HG03060 (cell line): ENCODE measurements at regions not wholly inside any gene's neighbourhood (a gene's known extent, or its start where the extent isn't known, plus 50 kb on each side); places are given as distances from the start of the nearest gene placed in this dataset.
"Not testable (repeated sequence)": the region's sequence is repeated elsewhere in the genome, so short reads cannot be mapped to it uniquely, and the experiment has no call there.

ENCODE experiments used
- ATAC-seq: cut with Tn5 transposase; IDR thresholded peaks from one replicate; pipeline ENCODE4 v1.9.1; 2021; ENCODE audit warnings: low read depth, moderate number of reproducible peaks; ENCODE audit not compliant: unreplicated experiment

GRCh38 chr18:14357553-14358297 lies 185.7 kb downstream of the POTEC start:
- ATAC-seq: not testable (repeated sequence)

GRCh38 chr18:14342170-14342569 lies 201.2 kb downstream of the POTEC start:
- not testable (repeated sequence) for ATAC-seq

- not testable (repeated sequence) for ATAC-seq
These were observed 203.8 kb upstream of the ZNF519 start for GRCh38 chr18:14336017-14336416.

DNA sequence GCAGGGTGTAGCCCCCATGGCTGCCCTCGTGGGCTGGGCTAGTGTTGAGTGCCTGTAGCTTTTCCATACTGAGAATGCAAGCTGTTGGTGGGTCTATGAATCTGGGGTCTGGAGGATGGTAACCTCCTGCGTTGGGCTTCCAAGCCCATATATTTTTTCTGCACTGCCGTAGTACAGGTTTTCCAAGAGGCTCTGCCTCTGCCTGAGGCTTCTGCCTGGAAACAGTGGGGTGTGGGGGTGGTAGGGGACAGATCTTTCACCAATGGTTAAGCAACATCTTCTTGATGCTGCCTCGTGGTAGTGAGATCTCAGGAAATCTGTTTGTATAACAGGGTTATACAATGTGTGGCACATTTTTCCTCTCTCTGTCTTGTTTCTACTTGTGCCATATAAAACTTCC lies 189.0 kb upstream of the ZNF519 start:
- ATAC-seq: not testable (repeated sequence)

- not testable (repeated sequence) for ATAC-seq
These were observed 169.0 kb upstream of the ZNF519 start for GRCh38 chr18:14301255-14301654.

DNA sequence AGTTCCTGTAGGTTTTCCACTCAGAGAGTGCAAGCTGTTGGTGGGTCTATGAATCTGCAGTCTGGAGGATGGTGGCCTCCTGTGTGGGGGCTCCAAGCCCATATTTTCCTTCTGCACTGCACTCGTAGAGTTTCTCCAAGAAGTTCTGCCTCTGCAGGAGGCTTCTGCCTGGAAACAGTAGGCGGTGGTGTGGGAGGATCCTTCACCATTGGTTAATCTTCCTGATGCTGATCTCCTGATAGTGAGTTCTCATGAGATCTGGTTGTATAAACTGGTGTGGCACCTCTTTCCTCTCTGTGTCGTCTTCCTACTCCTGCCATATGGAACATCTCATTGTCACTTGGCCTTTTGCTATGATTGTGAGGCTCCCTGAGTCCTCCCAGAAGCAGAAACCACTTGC lies 162.8 kb upstream of the ZNF519 start:
- ATAC-seq: not testable (repeated sequence)

DNA sequence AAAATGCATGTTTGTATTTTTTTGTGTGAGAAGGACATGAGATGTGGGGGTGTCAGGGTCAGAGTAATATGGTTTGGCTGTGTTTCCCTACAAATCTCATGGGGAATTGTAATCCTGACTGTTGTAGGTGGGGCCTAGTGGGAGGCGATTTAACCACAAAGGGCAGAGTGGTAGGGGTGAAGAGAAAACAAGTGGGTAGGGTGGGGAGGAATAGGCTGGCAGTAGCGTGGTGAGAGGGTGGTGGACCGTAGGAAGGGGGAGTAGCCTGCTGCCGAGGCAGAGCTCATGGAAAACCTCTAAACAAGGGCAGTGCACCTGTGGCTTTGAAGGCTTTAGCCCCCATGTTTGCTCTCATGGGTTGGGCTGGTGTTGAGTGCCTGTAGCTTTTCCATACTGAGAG lies 152.8 kb upstream of the ZNF519 start:
- ATAC-seq: no peak

GRCh38 chr18:14275391-14275790 lies 143.2 kb upstream of the ZNF519 start:
- ATAC-seq: not testable (repeated sequence)

GRCh38 chr18:14265637-14266410 lies 133.6 kb upstream of the ZNF519 start:
- ATAC-seq: not testable (repeated sequence)

GRCh38 chr18:14262786-14263185 lies 130.6 kb upstream of the ZNF519 start:
- not testable (repeated sequence) for ATAC-seq

DNA sequence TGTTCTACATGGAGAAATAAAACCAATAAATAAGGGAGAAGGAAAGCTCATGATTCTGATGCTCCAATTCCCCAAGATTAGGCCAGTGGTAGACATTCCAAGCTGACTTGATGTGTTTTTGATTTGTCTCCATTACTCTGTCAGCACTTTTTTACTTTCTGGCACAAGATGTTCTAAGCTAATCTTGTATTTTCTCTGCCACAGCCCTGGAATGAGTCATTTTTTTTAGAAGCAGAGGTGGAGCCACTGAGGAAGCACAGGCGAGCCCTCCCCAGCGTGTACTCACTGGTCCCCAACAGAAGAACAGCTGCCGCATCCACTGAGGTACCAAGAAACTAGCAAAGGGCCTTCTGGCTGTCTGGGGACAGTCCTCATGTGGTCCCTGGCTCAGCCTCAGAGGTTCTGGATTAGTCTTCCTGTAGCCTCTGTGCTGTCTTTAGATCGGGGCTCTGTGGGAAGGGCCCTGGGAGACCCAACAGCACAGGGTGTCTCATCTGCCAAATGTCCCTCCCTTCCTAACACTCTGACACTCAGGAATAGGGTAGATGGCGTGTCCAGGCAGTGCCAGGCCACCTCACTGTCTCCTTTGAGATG lies 117.9 kb upstream of the ZNF519 start:
- ATAC-seq: not testable (repeated sequence)

DNA sequence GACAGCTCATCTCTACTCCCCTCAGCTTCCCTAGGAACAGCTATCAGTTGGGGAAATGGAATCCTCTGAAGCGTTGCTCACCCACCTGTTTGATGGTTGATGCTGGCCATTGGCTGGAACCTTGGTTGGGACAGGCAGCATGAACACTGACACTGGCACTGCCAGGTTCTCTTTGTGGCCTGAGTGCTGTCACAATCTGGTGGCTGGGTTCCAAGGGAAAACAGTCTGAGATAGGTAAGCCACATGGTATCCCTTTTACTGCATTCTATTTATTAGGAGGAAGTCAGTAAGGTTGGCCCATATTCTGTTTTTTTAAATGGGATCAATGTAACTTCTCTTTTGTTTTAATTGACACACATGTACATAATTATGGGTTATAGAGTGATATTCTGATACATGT lies 107.0 kb upstream of the ZNF519 start:
- ATAC-seq: not testable (repeated sequence)

DNA sequence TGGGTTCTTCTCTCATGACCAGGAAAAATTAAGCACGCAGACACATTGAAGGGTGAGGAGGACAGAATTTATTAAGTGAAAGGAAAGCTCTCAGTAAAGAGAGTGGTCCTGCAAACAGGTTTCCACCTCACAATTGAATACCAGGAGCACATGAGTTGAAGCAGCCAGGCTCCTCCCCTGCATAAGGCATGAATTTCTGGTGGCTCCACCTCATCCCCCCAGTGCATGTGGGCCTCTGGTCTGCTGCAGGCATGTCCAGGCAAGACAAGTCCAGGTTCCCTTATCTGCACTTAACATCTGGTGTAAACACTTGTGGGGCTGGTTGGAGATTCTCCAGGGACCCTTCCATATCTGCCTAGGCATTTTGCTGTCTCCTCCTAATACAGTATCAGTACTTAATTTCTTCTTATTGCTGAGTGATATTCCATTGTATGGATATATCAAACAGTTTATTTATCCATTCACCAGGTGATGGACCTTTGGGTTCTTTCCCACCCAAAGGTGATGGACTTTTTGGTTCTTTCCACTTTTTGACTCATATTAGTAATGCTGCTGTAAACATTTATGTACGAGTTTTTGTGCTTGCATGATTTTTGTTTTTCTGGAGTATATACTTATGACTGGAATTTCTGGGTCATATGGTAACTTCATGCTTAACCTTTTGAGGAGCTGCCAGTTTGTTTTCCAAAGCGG lies 104.3 kb upstream of the ZNF519 start:
- not testable (repeated sequence) for ATAC-seq

DNA sequence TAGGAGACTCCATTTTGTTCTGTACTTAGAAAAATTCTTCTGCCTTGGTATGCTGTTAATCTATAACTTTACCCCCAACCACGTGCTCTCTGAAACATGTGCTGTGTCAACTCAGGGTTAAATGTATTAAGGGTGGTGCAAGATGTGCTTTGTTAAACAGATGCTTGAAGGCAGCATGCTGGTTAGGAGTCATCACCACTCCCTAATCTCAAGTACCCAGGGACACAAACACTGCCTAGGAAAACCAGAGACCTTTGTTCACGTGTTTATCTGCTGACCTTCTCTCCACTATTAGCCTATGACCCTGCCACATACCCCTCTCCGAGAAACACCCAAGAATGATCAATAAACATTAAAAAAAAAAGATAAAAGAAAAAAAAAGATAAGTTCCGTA lies 93.0 kb upstream of the ZNF519 start:
- not testable (repeated sequence) for ATAC-seq

DNA sequence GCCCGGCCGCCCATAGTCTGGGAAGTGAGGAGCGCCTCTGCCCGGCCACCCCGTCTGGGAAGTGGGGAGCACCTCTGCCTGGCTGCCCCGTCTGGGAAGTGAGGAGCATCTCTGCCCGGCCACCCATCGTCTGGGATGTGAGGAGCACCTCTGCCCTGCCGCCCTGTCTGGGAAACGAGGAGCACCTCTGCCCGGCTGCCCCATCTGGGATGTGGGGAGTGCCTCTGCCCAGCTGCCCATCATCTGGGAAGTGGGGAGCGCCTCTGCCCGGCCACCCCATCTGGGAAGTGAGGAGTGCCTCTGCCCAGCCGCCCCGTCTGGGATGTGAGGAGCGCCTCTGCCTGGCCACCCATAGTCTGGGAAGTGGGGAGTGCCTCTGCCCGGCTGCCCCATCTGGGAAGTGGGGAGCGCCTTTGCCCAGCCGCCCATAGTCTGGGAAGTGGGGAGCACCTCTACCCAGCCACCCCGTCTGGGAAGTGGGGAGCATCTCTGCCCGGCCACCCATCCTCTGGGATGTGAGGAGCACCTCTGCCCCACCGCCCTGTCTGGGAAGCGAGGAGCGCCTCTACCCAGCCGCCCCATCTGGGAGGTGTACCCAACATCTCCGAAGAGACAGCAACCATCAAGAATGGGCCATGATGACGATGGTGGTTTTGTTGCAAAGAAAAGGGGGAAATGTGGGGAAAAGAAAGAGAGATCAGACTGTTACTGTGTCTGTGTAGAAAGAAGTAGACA lies 92.5 kb upstream of the ZNF519 start:
- not testable (repeated sequence) for ATAC-seq

DNA sequence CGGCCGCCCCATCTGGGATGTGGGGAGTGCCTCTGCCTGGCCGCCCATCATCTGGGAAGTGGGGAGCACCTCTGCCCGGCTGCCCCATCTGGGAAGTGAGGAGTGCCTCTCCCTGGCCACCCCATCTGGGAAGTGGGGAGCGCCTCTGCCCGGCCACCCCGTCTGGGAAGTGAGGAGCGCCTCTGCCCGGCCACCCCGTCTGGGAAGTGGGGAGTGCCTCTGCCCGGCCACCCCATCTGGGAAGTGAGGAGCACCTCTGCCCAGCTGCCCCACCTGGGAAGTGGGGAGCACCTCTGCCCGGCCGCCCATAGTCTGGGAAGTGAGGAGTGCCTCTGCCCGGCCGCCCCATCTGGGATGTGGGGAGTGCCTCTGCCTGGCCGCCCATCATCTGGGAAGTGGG lies 91.7 kb upstream of the ZNF519 start:
- not testable (repeated sequence) for ATAC-seq

GRCh38 chr18:14223231-14223822 lies 91.1 kb upstream of the ZNF519 start:
- ATAC-seq: not testable (repeated sequence)

DNA sequence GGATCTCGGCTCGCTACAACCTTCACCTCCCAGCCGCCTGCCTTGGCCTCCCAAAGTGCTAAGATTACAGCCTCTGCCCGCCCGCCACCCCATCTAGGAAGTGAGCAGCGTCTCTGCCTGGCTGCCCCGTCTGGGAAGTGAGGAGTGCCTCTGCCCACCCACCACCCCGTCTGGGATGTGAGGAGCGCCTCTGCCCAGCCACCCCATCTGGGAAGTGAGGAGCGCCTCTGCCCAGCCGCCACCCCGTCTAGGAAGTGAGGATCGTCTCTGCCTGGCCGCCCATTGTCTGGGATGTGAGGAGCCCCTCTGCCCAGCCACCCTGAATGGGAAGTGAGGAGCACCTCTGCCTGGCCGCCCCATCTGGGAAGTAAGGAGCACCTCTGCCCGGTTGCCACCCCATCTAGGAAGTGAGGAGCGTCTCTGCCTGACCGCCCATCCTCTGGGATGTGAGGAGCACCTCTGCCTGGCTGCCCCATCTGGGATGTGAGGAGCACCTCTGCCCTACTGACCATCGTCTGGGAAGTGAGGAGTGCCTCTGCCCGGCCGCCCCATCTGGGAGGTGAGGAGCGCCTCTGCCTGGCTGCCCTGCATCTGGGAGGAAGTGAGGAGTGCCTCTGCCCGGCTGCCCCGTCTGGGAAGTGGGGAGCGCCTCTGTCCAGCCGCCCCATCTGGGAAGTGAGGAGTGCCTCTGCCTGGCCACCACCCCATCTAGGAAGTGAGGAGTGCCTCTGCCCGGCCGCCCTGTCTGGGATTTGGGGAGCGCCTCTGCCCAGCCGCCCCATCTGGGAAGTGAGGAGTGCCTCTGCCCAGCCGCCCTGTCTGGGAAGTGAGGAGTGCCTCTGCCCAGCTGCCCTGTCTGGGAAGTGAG lies 90.4 kb upstream of the ZNF519 start:
- ATAC-seq: not testable (repeated sequence)

GRCh38 chr18:14221689-14222088 lies 89.5 kb upstream of the ZNF519 start:
- ATAC-seq: no peak
